ENCODE measurements at regions not wholly inside any gene's neighbourhood (a gene's known extent, or its start where the extent isn't known, plus 50 kb on each side); places are given as distances from the start of the nearest gene placed in this dataset.

GRCh38 chr12:112575559-112576067 is 156.9 kb downstream of the PTPN11 start:
- POLR2A ChIA-PET (ENCODE audit: low non-redundant PET), result no interaction called here
- CTCF ChIA-PET, result no interaction called here
- no peak for DNase-seq (ENCODE audit: low spot score)

GRCh38 chr12:112577473-112578329 is 159.0 kb downstream of the PTPN11 start:
- CTCF ChIA-PET, result no interaction called here
- no peak for DNase-seq (ENCODE audit: low spot score)
- TF ChIP-seq CTCF (conservative IDR thresholded peaks at IDR 0.05; ENCODE audit: low read depth), result no peak
- H3K27ac ChIP-seq, result no peak overlapping the region
- POLR2A ChIA-PET (ENCODE audit: low non-redundant PET), result no interaction called here

More at GRCh38 chr12:112575559-112576067, 156.9 kb downstream of the PTPN11 start:
- H3K27ac ChIP-seq, result no peak overlapping the region
- TF ChIP-seq CTCF (conservative IDR thresholded peaks at IDR 0.05; ENCODE audit: low read depth), result no peak

GRCh38 chr12:112584266-112584722 is 165.5 kb downstream of the PTPN11 start:
- POLR2A ChIA-PET (ENCODE audit: low non-redundant PET), result no interaction called here
- H3K27ac ChIP-seq, result no peak overlapping the region
- CTCF ChIA-PET, result no interaction called here
- DNase-seq (ENCODE audit: low spot score), result peak; percentile 30
- TF ChIP-seq CTCF (conservative IDR thresholded peaks at IDR 0.05; ENCODE audit: low read depth), result no peak

- POLR2A ChIA-PET (ENCODE audit: low non-redundant PET), result interaction anchor here (0.8 kb wide), 1 partner anchor 165 kb away, joined by 3 read pairs; no protein-coding TSS in a partner anchor
- CTCF ChIA-PET, result no interaction called here
- no peak for DNase-seq (ENCODE audit: low spot score)
- no peak overlapping the region for H3K27ac ChIP-seq
- no peak for TF ChIP-seq CTCF (conservative IDR thresholded peaks at IDR 0.05; ENCODE audit: low read depth)
Measured at GRCh38 chr12:112586148-112586783, 167.5 kb downstream of the PTPN11 start.

- no peak for TF ChIP-seq CTCF (conservative IDR thresholded peaks at IDR 0.05; ENCODE audit: low read depth)
- CTCF ChIA-PET, result no interaction called here
- H3K27ac ChIP-seq, result no peak overlapping the region
- POLR2A ChIA-PET (ENCODE audit: low non-redundant PET), result no interaction called here
- no peak for DNase-seq (ENCODE audit: low spot score)
Measured at GRCh38 chr12:112589275-112589674, 170.5 kb downstream of the PTPN11 start.

- POLR2A ChIA-PET (ENCODE audit: low non-redundant PET), result no interaction called here
- no peak overlapping the region for H3K27ac ChIP-seq
- DNase-seq (ENCODE audit: low spot score), result peak; percentile 8
- CTCF ChIA-PET, result no interaction called here
- TF ChIP-seq CTCF (conservative IDR thresholded peaks at IDR 0.05; ENCODE audit: low read depth), result no peak
Measured at GRCh38 chr12:112590281-112590680, 171.5 kb downstream of the PTPN11 start.
